GM13976 (cell line): ENCODE measurements at regions not wholly inside any gene's neighbourhood (a gene's known extent, or its start where the extent isn't known, plus 50 kb on each side); places are given as distances from the start of the nearest gene placed in this dataset.

Experiments used
- DNase-seq: peaks from one replicate; pipeline ENCODE4 v3.0.0; 2012; ENCODE audit warnings: low spot score
- in situ Hi-C: fragments of 300-500 bp; cut with MboI; formaldehyde crosslinking; loops from one replicate; pipeline ENCODE4 v1.12.0; 2022; ENCODE audit warnings: low sequenced_read_pairs, mixed read lengths, inconsistent platforms; ENCODE audit not compliant: unreplicated experiment
- TF ChIP-seq, protein P1 (sequence below): IDR thresholded peaks from 2 replicates; pipeline ENCODE4 v1.5.1; 2012; ENCODE audit warnings: borderline replicate concordance, mild to moderate bottlenecking; ENCODE audit not compliant: insufficient read depth; ENCODE audit errors: extremely low read depth, missing control alignments, control extremely low read depth

DNA sequence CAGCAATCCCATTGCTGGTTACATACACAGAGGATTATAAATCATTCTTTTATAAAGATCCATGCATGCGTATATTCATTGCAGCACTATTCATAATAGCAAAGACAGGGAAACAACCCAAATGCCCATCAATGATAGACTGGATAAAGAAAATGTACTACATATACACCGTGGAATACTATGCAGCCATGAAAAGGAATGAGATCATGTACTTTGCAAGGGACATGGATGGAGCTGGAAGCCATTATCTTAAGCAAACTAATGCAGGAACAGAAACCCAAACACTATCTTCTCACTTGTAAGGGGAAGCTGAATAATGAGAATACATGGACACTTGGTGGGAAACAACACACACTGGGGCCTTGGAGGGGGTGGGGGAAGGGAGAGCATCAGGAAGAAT is 529.7 kb downstream of the TBC1D32 start:
- in situ Hi-C loops, result no loop called here
- no peak for DNase-seq
- TF ChIP-seq, protein P1, sequence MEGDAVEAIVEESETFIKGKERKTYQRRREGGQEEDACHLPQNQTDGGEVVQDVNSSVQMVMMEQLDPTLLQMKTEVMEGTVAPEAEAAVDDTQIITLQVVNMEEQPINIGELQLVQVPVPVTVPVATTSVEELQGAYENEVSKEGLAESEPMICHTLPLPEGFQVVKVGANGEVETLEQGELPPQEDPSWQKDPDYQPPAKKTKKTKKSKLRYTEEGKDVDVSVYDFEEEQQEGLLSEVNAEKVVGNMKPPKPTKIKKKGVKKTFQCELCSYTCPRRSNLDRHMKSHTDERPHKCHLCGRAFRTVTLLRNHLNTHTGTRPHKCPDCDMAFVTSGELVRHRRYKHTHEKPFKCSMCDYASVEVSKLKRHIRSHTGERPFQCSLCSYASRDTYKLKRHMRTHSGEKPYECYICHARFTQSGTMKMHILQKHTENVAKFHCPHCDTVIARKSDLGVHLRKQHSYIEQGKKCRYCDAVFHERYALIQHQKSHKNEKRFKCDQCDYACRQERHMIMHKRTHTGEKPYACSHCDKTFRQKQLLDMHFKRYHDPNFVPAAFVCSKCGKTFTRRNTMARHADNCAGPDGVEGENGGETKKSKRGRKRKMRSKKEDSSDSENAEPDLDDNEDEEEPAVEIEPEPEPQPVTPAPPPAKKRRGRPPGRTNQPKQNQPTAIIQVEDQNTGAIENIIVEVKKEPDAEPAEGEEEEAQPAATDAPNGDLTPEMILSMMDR, result no peak

DNA sequence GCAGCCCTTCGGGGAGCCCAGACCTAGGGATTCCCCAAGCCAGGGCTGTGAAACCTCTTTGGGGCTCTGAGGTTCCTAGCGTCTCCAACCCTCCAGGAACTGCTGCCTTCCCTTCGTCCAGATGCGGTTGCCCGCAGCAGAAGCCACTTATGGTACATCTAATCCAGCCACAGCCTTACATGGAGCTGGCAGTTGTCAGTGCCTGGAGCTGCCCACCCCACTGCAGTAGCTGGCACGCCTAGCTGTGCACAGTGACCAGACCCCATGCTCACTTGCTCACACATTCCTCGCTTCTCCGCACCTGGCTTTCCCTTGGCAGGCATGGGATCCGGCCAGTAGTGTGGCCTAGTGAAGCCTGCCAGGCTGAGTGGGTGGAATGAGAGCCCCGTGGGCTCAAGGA is 547.6 kb downstream of the TBC1D32 start:
- in situ Hi-C loops, result no loop called here
- no peak for DNase-seq
- TF ChIP-seq, protein P1, result no peak

DNA sequence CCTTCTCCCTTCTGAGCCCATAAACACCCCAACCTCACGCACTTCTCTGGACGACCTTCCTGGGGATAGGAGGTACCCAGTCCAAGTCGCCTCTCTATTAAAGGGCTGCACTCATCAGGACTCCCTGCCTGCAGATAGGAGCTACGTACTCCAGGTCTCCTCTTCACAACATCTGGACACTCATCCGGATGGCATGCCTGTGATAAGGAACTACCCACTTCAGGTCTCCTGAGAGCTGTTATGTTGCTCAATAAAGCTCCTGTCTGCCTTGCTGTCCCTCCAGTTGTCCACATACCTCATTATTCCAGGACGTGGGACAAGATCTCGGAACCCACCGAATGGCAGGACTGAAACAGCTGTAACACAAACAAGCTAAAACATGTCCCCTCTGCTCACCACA is 548.0 kb downstream of the TBC1D32 start:
- TF ChIP-seq, protein P1, result no peak
- in situ Hi-C loops, result no loop called here
- DNase-seq, result no peak

DNA sequence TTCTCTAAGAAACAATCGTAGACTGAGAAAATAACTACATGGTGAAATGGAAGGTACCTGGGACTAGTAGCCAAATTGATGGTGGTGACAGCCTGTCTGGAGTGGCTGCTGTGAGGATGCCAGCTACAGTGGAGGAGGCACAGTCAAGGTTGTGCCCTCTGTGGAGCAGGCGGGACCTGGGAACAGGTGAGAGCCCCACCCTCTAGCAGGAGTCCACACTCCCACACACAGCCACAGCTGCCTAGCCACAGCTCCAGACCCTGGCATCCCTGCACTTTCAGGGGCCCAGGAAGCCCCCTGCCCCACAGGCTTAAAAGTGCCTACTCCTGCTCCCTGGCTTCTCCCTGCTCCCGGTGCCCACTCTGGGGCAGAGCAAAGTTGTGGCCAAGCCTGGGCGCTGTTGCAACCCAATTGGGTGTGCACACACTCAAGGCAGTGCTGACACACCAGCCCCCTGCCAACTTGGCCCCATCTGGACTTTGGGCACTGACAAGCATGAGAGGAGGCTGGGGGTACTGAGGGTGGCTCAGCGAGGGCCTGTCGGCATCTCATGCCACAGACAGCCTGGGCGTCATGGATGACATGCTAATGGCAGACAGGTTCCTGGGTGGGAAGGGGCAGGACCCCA is 548.7 kb downstream of the TBC1D32 start:
- no peak for DNase-seq
- in situ Hi-C loops, result no loop called here
- TF ChIP-seq, protein P1, result no peak

DNA sequence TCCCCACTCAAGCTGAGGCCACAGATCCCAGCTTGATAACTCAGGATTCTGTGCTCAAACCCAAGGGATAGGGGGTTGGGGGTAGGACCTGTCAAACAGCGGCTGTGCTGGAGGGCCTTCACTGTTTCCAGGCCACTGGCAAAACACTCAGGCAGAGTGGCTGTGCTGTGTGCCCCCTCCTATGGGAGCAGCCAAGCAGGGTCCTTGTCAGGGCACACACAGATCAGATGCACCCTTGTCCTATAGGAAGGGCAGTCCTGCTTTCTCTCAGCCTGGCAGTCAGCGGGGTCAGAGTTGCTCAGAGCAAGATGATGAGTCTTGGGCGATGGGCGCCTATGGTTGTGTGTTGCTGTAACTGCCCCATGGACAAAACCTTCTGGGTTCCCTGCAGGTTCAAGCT is 554.8 kb downstream of the TBC1D32 start:
- DNase-seq, result no peak
- TF ChIP-seq, protein P1, result no peak
- in situ Hi-C loops, result no loop called here

DNA sequence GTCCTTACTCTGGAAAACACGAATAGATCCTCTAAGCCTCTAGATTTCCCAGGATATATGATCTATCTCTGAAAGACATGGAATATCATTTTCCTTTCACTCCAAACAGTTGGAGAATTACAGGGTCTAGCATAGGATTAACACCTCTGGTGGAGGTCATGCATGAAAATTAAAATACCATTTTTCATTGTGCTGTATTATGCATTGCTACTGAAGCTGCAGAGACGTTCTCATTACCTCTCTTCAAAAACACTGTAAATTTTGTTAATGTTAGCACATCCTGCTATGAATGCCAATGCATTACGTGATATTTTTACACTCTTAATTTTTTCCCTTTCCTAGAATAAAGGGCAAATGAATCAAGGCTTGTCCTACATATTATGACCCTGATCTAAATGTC is 558.6 kb downstream of the TBC1D32 start:
- DNase-seq, result no peak
- TF ChIP-seq, protein P1, result no peak
- in situ Hi-C loops, result no loop called here
